H1 (cell line): ENCODE measurements at regions not wholly inside any gene's neighbourhood (a gene's known extent, or its start where the extent isn't known, plus 50 kb on each side); places are given as distances from the start of the nearest gene placed in this dataset.

Experiments
- CTCF ChIA-PET: fragments of 300-600 bp; sonication (Branson Sonifier 250); formaldehyde crosslinking; loops from one replicate; lab custom pipeline; 2021; ENCODE audit not compliant: partially characterized antibody; lab: Charles Lee
- POLR2A ChIA-PET: fragments of 300-600 bp; sonication (Branson Sonifier 250); formaldehyde crosslinking; loops from one replicate; lab custom pipeline; 2021; ENCODE audit warnings: inconsistent platforms; ENCODE audit not compliant: partially characterized antibody; lab: Charles Lee
- DNase-seq, 2 experiments: peaks; one replicate each; pipeline versions ENCODE4 v3.0.0 to v3.0.0-alpha.2; 2010 to 2022; ENCODE audit warnings: low spot score in 2 of 2, low read depth in 1 of 2, mixed read lengths in 1 of 2
- FAIRE-seq: peaks from 2 replicates; lab custom pipeline; 2011; peaks lifted over from hg19 to GRCh38; lab: Jason Lieb, UNC
- H2AFZ ChIP-seq: 2 replicates; pipeline ENCODE4 v1.8.1; 2012; ENCODE audit warnings: low read length, inconsistent platforms
- H2AK5ac ChIP-seq: 2 replicates; pipeline ENCODE4 v1.6.1; 2013; ENCODE audit warnings: low read depth, low read length
- H2BK120ac ChIP-seq: replicated peaks from 2 replicates; pipeline ENCODE3; 2013; ENCODE audit warnings: low read depth, low read length, inconsistent platforms
- H2BK12ac ChIP-seq: 2 replicates; pipeline ENCODE4 v1.6.1; 2013; ENCODE audit warnings: low read depth, low read length
- H2BK15ac ChIP-seq: 2 replicates; pipeline ENCODE4 v1.6.1; 2013; ENCODE audit warnings: low read length
- H2BK20ac ChIP-seq: 2 replicates; pipeline ENCODE4 v1.6.1; 2013; ENCODE audit warnings: low read length
- H2BK5ac ChIP-seq: 2 replicates; pipeline ENCODE4 v1.6.1; 2013; ENCODE audit warnings: low read depth, low read length
- H3K14ac ChIP-seq: 2 replicates; pipeline ENCODE4 v1.6.1; 2013; ENCODE audit warnings: inconsistent platforms; ENCODE audit not compliant: insufficient read length
- H3K18ac ChIP-seq: 2 replicates; pipeline ENCODE4 v1.6.1; 2013; ENCODE audit warnings: low read length; ENCODE audit errors: extremely low read depth
- H3K23ac ChIP-seq: 2 replicates; pipeline ENCODE4 v1.6.1; 2013; ENCODE audit warnings: inconsistent platforms; ENCODE audit not compliant: insufficient read length
- H3K23me2 ChIP-seq: 2 replicates; pipeline ENCODE4 v1.6.1; 2013; ENCODE audit warnings: low read depth, low read length
- H3K27ac ChIP-seq: 2 replicates; pipeline ENCODE4 v1.6.1; 2011; ENCODE audit warnings: low read depth, low read length, inconsistent platforms
- H3K27me3 ChIP-seq, 4 experiments: replicated peaks in 1 of 4; 1 replicate in 1 of 4; 2 replicates in 3 of 4; pipeline versions ENCODE4 v1.6.1 to v1.8.1; 2011 to 2013; ENCODE audit warnings: low read length in 3 of 4, mild to moderate bottlenecking in 3 of 4, inconsistent platforms in 2 of 4, mixed read lengths in 2 of 4, moderate library complexity in 1 of 4; ENCODE audit not compliant: control insufficient read depth in 3 of 4, insufficient read depth in 3 of 4; ENCODE audit errors: extremely low read depth in 1 of 4
- H3K36me3 ChIP-seq, 4 experiments: 2 replicates each; pipeline versions ENCODE4 v1.6.1 to v1.8.1; 2011 to 2013; ENCODE audit warnings: mild to moderate bottlenecking in 4 of 4, low read length in 3 of 4, moderate library complexity in 2 of 4, control low read depth in 1 of 4, inconsistent platforms in 1 of 4; ENCODE audit not compliant: insufficient read depth in 4 of 4, control insufficient read depth in 2 of 4
- H3K4ac ChIP-seq: replicated peaks from 2 replicates; pipeline ENCODE3; 2013; ENCODE audit warnings: low read length, low read depth, mixed read lengths, inconsistent platforms; ENCODE audit not compliant: insufficient read length
- H3K4me1 ChIP-seq, 4 experiments: replicated peaks in 1 of 4; 1 replicate in 1 of 4; 2 replicates in 3 of 4; pipeline versions ENCODE4 v1.6.1 to v1.8.1; 2011 to 2013; ENCODE audit warnings: low read length in 3 of 4, inconsistent platforms in 2 of 4, mixed read lengths in 1 of 4; ENCODE audit not compliant: insufficient read depth in 4 of 4, control insufficient read depth in 3 of 4
- H3K4me2 ChIP-seq, 2 experiments: 2 replicates each; pipeline versions ENCODE4 v1.6.1 to v1.8.1; 2011 to 2013; ENCODE audit warnings: low read depth in 2 of 2, low read length in 2 of 2, control low read depth in 1 of 2, inconsistent platforms in 1 of 2, mild to moderate bottlenecking in 1 of 2; ENCODE audit not compliant: insufficient read depth in 1 of 2
- H3K4me3 ChIP-seq, 4 experiments: fragments of 200-600, 300-600 bp in 1 of 4; sonication (generic), shearing (Covaris generic), sonication (Bioruptor Twin) in 1 of 4; 2 replicates each; pipeline versions ENCODE4 v1.5.1 to v1.8.1; 2011 to 2016; ENCODE audit warnings: low read length in 4 of 4, low read depth in 3 of 4, control low read depth in 2 of 4, inconsistent platforms in 2 of 4, mild to moderate bottlenecking in 2 of 4, mixed read lengths in 1 of 4, moderate library complexity in 1 of 4; ENCODE audit not compliant: insufficient read depth in 2 of 4; ENCODE audit errors: extremely low read depth in 1 of 4
- H3K56ac ChIP-seq: replicated peaks from 2 replicates; pipeline ENCODE3; 2013; ENCODE audit warnings: low read depth, mild to moderate bottlenecking, mixed read lengths, low read length, inconsistent platforms; ENCODE audit not compliant: insufficient read length
- H3K79me1 ChIP-seq: 2 replicates; pipeline ENCODE4 v1.6.1; 2013; ENCODE audit warnings: low read depth, low read length, control low read depth
- H3K79me2 ChIP-seq, 2 experiments: 2 replicates each; pipeline versions ENCODE4 v1.6.1 to v1.8.1; 2012 to 2013; ENCODE audit warnings: low read length in 2 of 2, mild to moderate bottlenecking in 2 of 2, inconsistent platforms in 1 of 2; ENCODE audit not compliant: insufficient read depth in 2 of 2, control insufficient read depth in 1 of 2
- H3K9ac ChIP-seq, 4 experiments: replicated peaks in 1 of 4; 1 replicate in 1 of 4; 2 replicates in 3 of 4; pipeline versions ENCODE4 v1.6.1 to v1.8.1; 2011 to 2013; ENCODE audit warnings: low read depth in 3 of 4, low read length in 3 of 4, control low read depth in 2 of 4, mild to moderate bottlenecking in 2 of 4, moderate library complexity in 2 of 4, inconsistent platforms in 1 of 4; ENCODE audit errors: extremely low read depth in 1 of 4
- H3K9me3 ChIP-seq, 2 experiments: 2 replicates each; pipeline versions ENCODE4 v1.6.1 to v1.8.1; 2012 to 2013; ENCODE audit warnings: mild to moderate bottlenecking in 2 of 2, moderate library complexity in 2 of 2, control low read depth in 1 of 2, inconsistent platforms in 1 of 2, low read depth in 1 of 2, low read length in 1 of 2, mixed read lengths in 1 of 2; ENCODE audit not compliant: insufficient read depth in 2 of 2
- H4K20me1 ChIP-seq, 2 experiments: replicated peaks in 1 of 2; 2 replicates each; pipeline versions ENCODE3 to v1.8.1; 2011 to 2013; ENCODE audit warnings: inconsistent platforms in 2 of 2, low read length in 2 of 2, mild to moderate bottlenecking in 1 of 2; ENCODE audit not compliant: insufficient read depth in 2 of 2, control insufficient read depth in 1 of 2
- H4K5ac ChIP-seq: 2 replicates; pipeline ENCODE4 v1.6.1; 2013; ENCODE audit warnings: low read length, low read depth, mixed read lengths, inconsistent platforms; ENCODE audit not compliant: insufficient read length
- H4K8ac ChIP-seq: 2 replicates; pipeline ENCODE4 v1.8.0; 2013; ENCODE audit warnings: mild to moderate bottlenecking, moderate library complexity, low read length, inconsistent platforms; ENCODE audit not compliant: insufficient read depth; ENCODE audit errors: extremely low read depth
- H4K91ac ChIP-seq: replicated peaks from 2 replicates; pipeline ENCODE3; 2013; ENCODE audit warnings: low read length, mixed read lengths, inconsistent platforms; ENCODE audit not compliant: insufficient read length
- ASH2L ChIP-seq: fragments of 200-600, 300-600 bp; sonication (generic); IDR thresholded peaks from one replicate; pipeline ENCODE4 v1.7.1; 2017; ENCODE audit warnings: low read length
- BRCA1 ChIP-seq: IDR thresholded peaks from 2 replicates; pipeline ENCODE4 v1.6.1; 2012; ENCODE audit warnings: low read depth, low read length, improper control_type of control experiment
- CBX5 ChIP-seq: fragments of 300-800, 300-1000 bp; sonication (generic); IDR thresholded peaks from 2 replicates; pipeline ENCODE4 v1.7.1; 2016; ENCODE audit warnings: antibody characterized with exemption, low read length, low read depth
- CTBP2 ChIP-seq: IDR thresholded peaks from 2 replicates; pipeline ENCODE4 v1.7.0; 2011; ENCODE audit warnings: borderline replicate concordance, mild to moderate bottlenecking, moderate library complexity, mixed read lengths, low read length; ENCODE audit not compliant: insufficient read depth, insufficient read length
- GTF2F1 ChIP-seq: IDR thresholded peaks from 2 replicates; pipeline ENCODE4 v1.6.1; 2012; ENCODE audit warnings: low read depth, low read length, improper control_type of control experiment, borderline replicate concordance
- JUN ChIP-seq: IDR thresholded peaks from 2 replicates; pipeline ENCODE4 v1.6.1; 2011; ENCODE audit warnings: low read depth, mild to moderate bottlenecking, improper control_type of control experiment, low read length
- RNF2 ChIP-seq: fragments of 200-900, 300-1000 bp; sonication (generic); IDR thresholded peaks from 2 replicates; pipeline ENCODE4 v1.7.1; 2016; ENCODE audit warnings: borderline replicate concordance, low read depth, mild to moderate bottlenecking, antibody characterized with exemption, low read length; ENCODE audit not compliant: poor library complexity, severe bottlenecking; ENCODE audit errors: missing control alignments
- SIN3A ChIP-seq, 2 experiments: IDR thresholded peaks in 1 of 2; conservative IDR thresholded peaks in 1 of 2; 2 replicates each; pipeline ENCODE4 v1.6.1; 2011 to 2012; ENCODE audit warnings: low read length in 2 of 2, improper control_type of control experiment in 1 of 2, low read depth in 1 of 2, mild to moderate bottlenecking in 1 of 2
- SIRT6 ChIP-seq: IDR thresholded peaks from one replicate; pipeline ENCODE4 v1.7.1; 2012; ENCODE audit warnings: low read length, inconsistent platforms
- SRF ChIP-seq: IDR thresholded peaks from 2 replicates; pipeline ENCODE4 v1.6.1; 2011; ENCODE audit warnings: mild to moderate bottlenecking, low read depth, low read length, moderate library complexity
- SUZ12 ChIP-seq: fragments of 200-600 bp; sonication (generic); IDR thresholded peaks from 2 replicates; pipeline ENCODE4 v1.6.1; 2012; ENCODE audit warnings: mild to moderate bottlenecking, inconsistent platforms, low read length, moderate library complexity, mixed read lengths
- TAF1 ChIP-seq: IDR thresholded peaks from 2 replicates; pipeline ENCODE4 v1.6.1; 2011; ENCODE audit warnings: mild to moderate bottlenecking, low read depth, low read length
- WGBS, 2 experiments: shearing (Covaris generic) in 1 of 2; methylation state at CpG; one replicate each; pipeline versions ENCODE4 v1.1.6 to v1.1.7; 2013 to 2015; ENCODE audit warnings: low lambda C conversion rate in 2 of 2, mixed read lengths in 2 of 2, inconsistent platforms in 1 of 2, low coverage in 1 of 2, missing lambda C conversion rate in 1 of 2; ENCODE audit not compliant: insufficient replicate concordance in 2 of 2, insufficient coverage in 1 of 2, insufficient read length in 1 of 2; ENCODE audit errors: extremely low coverage in 1 of 2, missing lambda C conversion rate in 1 of 2; 5-methylcytosine and 5-hydroxymethylcytosine counted together
- TF ChIP-seq, protein P1 (sequence below): IDR thresholded peaks from 2 replicates; pipeline ENCODE4 v1.6.1; 2011; ENCODE audit warnings: low read depth, mild to moderate bottlenecking, low read length; ENCODE audit not compliant: insufficient read depth
- TF ChIP-seq, protein P2 (sequence below): IDR thresholded peaks from 2 replicates; pipeline ENCODE4 v1.6.1; 2012; ENCODE audit warnings: inconsistent platforms

DNA sequence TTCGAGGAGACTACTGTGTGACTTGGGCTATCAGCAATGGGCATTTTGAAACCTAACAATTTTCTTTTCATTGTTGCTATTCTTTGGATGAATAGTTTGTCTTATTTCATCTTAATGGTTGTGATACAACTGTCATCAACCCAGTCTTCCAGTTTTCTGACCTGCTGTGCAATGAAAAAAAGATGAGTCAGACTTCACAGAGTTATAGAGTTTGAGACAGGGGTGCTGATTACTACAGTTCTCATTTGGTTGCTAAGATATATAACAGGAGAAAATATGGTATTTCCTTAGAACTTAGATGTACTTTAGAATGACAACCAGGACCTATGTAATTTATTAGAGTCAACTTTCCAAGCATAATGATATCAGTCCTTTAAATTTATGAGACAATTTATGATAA lies 564.4 kb upstream of the NUDT12 start:
- H3K14ac ChIP-seq, result no peak overlapping the region
- H3K4ac ChIP-seq, result no peak overlapping the region
- H3K18ac ChIP-seq, result no peak overlapping the region
- no peak for FAIRE-seq
- no peaks in the 10 kb centered on the region for H3K36me3 ChIP-seq
- H3K27ac ChIP-seq, result no peak overlapping the region
- no peak overlapping the region for H2BK5ac ChIP-seq
- H4K20me1 ChIP-seq, result no peaks in the 10 kb centered on the region
- H2AK5ac ChIP-seq, result no peak overlapping the region
- H2BK15ac ChIP-seq, result no peak overlapping the region
- no peaks in the 10 kb centered on the region for H3K9me3 ChIP-seq
- H3K4me2 ChIP-seq, result no peak overlapping the region
- WGBS, 2 experiments, result 81% methylated on average over 1 of the region's 1 CpG; no CpG with 5 or more reads in 1 of the 2 experiments
- no peaks in the 10 kb centered on the region for H3K4me1 ChIP-seq
- no peaks in the 10 kb centered on the region; the same call in 1 of the 2 replicates for H3K23me2 ChIP-seq
- H3K27me3 ChIP-seq, result no peaks in the 10 kb centered on the region
- H3K9ac ChIP-seq, result no peak overlapping the region
- no peak overlapping the region for H2AFZ ChIP-seq
- no peaks in the 10 kb centered on the region for H3K79me1 ChIP-seq
- no peak overlapping the region for H2BK120ac ChIP-seq
- H4K8ac ChIP-seq, result no peak overlapping the region
- no peak overlapping the region for H4K91ac ChIP-seq
- no peak overlapping the region for H3K56ac ChIP-seq
- POLR2A ChIA-PET, result no interaction called here
- DNase-seq, result no peak
- CTCF ChIA-PET, result no interaction called here
- H3K23ac ChIP-seq, result no peak overlapping the region
- H2BK20ac ChIP-seq, result no peak overlapping the region
- H3K4me3 ChIP-seq, result no peak overlapping the region
- H4K5ac ChIP-seq, result no peak overlapping the region
- no peaks in the 10 kb centered on the region for H3K79me2 ChIP-seq
- no peak overlapping the region for H2BK12ac ChIP-seq
- TF ChIP-seq SUZ12, result no peak
- TF ChIP-seq BRCA1, result no peak
- no peak for TF ChIP-seq CTBP2
- TF ChIP-seq JUN, result no peak
- TF ChIP-seq ASH2L, result no peak
- TF ChIP-seq, protein P1, sequence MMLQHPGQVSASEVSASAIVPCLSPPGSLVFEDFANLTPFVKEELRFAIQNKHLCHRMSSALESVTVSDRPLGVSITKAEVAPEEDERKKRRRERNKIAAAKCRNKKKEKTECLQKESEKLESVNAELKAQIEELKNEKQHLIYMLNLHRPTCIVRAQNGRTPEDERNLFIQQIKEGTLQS, result no peak
- TF ChIP-seq CBX5, result no peak
- TF ChIP-seq, protein P2, sequence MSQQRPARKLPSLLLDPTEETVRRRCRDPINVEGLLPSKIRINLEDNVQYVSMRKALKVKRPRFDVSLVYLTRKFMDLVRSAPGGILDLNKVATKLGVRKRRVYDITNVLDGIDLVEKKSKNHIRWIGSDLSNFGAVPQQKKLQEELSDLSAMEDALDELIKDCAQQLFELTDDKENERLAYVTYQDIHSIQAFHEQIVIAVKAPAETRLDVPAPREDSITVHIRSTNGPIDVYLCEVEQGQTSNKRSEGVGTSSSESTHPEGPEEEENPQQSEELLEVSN, result no peak
- no peak for TF ChIP-seq RNF2
- TF ChIP-seq TAF1, result no peak
- no peak for TF ChIP-seq GTF2F1
- TF ChIP-seq SIN3A (conservative IDR thresholded peaks at IDR 0.05 in 1 of 2, IDR thresholded peaks at IDR 0.05 in 1 of 2; ENCODE audit: low read depth in 1 of 2, low read length in 2 of 2), result no peak
- no peak for TF ChIP-seq SRF
- no peak for TF ChIP-seq SIRT6
